ENCODE measurements at regions not wholly inside any gene's neighbourhood (a gene's known extent, or its start where the extent isn't known, plus 50 kb on each side); places are given as distances from the start of the nearest gene placed in this dataset.

GRCh38 chr3:24890012-24890411, 395.4 kb upstream of the THRB start:
- TF ChIP-seq CTCF (IDR thresholded peaks at IDR 0.05): no peak
- no peak for TF ChIP-seq POLR2AphosphoS5 (IDR thresholded peaks at IDR 0.05; ENCODE audit: low read depth, low read length)
- TF ChIP-seq REST (IDR thresholded peaks at IDR 0.05; ENCODE audit: insufficient read depth in 1 of 2, low read depth in 2 of 2, low read length in 1 of 2): no peak
